Vagina (tissue), 2 donors: ENCODE measurements at regions not wholly inside any gene's neighbourhood (a gene's known extent, or its start where the extent isn't known, plus 50 kb on each side); places are given as distances from the start of the nearest gene placed in this dataset.
"Not testable (repeated sequence)": the region's sequence is repeated elsewhere in the genome, so short reads cannot be mapped to it uniquely, and the experiment has no call there.

Source experiments
- DNase-seq, 2 donors: peaks; one replicate each; pipeline ENCODE4 v3.0.0-alpha.2; 2017; ENCODE audit errors: extremely low spot score in 2 of 2
- H3K27ac ChIP-seq: fragments of 200-600 bp; sonication (generic); one replicate; pipeline ENCODE4 v1.5.1; 2019
- H3K27me3 ChIP-seq: fragments of 200-600 bp; sonication (generic); one replicate; pipeline ENCODE4 v1.5.1; 2019
- H3K36me3 ChIP-seq, 2 donors: fragments of 200-600 bp; sonication (generic); one replicate each; pipeline ENCODE4 v1.5.1; 2017 to 2019
- H3K4me1 ChIP-seq: fragments of 200-600 bp; sonication (generic); one replicate; pipeline ENCODE4 v1.5.1; 2019
- H3K4me3 ChIP-seq, 2 donors: fragments of 200-600 bp; sonication (generic); 1 replicate in 1 of 2; 2 replicates in 1 of 2; pipeline ENCODE4 v1.5.1; 2016 to 2019
- H3K9me3 ChIP-seq: fragments of 200-600 bp; sonication (generic); one replicate; pipeline ENCODE4 v1.5.1; 2019
- POLR2A ChIP-seq, 2 donors: fragments of 450-650 bp; IDR thresholded peaks; one replicate each; pipeline ENCODE4 v1.6.1; 2017; ENCODE audit warnings: antibody characterized with exemption in 2 of 2, mild to moderate bottlenecking in 2 of 2, moderate library complexity in 2 of 2
- POLR2AphosphoS5 ChIP-seq, 2 donors: sonication (generic); formaldehyde crosslinking; IDR thresholded peaks; one replicate each; pipeline ENCODE4 v1.9.0; 2017; ENCODE audit warnings: antibody characterized with exemption in 2 of 2, mild to moderate bottlenecking in 2 of 2, low read depth in 1 of 2; ENCODE audit not compliant: insufficient read depth in 1 of 2
- intact Hi-C: fragments of 100-400 bp; cut with DNase I; formaldehyde crosslinking; loops from one replicate; pipeline ENCODE4 v1.15.1; 2023
- TF ChIP-seq, protein P1 (sequence below), 3 experiments: fragments of 450-650 bp in 2 of 3; fragments of 200-600 bp in 1 of 3; sonication (generic) in 1 of 3; IDR thresholded peaks; one replicate each; pipeline ENCODE4 v1.5.1; 2017 to 2019; ENCODE audit warnings: antibody characterized with exemption in 3 of 3, mild to moderate bottlenecking in 2 of 3, moderate library complexity in 2 of 3

DNA sequence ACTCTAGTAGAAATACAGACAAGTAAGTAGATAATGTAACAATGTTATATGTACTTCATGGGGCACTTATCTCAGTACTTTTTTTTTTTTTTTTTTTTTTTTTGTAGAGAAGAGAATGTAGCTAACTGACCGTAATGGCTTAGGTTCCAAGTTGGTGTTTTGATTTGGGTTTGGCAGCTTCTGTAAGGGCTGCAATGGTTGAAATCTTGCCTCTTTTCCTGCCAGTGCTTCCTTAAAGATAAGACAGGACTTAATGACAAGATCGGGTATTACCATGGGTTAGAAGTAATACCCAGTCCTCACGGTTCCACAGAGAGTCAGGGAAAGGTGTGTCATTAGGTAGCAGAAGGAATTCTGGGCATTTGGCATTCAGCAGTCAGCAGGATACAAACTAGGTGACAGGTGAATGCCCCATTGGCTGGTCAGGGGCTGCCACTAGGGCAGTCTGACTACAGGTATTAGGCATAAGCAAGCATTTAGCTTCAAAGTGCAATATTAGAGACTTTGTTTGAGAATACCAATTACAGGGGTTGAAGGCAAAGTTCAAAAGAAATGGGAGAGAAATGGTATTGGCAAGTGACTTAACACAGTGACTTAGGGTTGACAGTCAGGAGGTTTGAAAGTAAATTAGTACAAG is 189.4 kb upstream of the RND3 start:
- Histone ChIP-seq H3K27me3 (no peaks in the 10 kb centered on the region), H3K27ac (no peak overlapping the region), H3K36me3 (no peaks in the 10 kb centered on the region), H3K4me3 (no peak overlapping the region), H3K4me1 (no peaks in the 10 kb centered on the region), H3K9me3 (no peaks in the 10 kb centered on the region)
- intact Hi-C loops = no loop called here
- no peak for DNase-seq
- TF ChIP-seq, protein P1, sequence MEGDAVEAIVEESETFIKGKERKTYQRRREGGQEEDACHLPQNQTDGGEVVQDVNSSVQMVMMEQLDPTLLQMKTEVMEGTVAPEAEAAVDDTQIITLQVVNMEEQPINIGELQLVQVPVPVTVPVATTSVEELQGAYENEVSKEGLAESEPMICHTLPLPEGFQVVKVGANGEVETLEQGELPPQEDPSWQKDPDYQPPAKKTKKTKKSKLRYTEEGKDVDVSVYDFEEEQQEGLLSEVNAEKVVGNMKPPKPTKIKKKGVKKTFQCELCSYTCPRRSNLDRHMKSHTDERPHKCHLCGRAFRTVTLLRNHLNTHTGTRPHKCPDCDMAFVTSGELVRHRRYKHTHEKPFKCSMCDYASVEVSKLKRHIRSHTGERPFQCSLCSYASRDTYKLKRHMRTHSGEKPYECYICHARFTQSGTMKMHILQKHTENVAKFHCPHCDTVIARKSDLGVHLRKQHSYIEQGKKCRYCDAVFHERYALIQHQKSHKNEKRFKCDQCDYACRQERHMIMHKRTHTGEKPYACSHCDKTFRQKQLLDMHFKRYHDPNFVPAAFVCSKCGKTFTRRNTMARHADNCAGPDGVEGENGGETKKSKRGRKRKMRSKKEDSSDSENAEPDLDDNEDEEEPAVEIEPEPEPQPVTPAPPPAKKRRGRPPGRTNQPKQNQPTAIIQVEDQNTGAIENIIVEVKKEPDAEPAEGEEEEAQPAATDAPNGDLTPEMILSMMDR (IDR thresholded peaks at IDR 0.05) = no peak
- TF ChIP-seq POLR2A (IDR thresholded peaks at IDR 0.05) (no peak), POLR2AphosphoS5 (IDR thresholded peaks at IDR 0.05; ENCODE audit: insufficient read depth in 1 of 2, low read depth in 1 of 2) (no peak)

DNA sequence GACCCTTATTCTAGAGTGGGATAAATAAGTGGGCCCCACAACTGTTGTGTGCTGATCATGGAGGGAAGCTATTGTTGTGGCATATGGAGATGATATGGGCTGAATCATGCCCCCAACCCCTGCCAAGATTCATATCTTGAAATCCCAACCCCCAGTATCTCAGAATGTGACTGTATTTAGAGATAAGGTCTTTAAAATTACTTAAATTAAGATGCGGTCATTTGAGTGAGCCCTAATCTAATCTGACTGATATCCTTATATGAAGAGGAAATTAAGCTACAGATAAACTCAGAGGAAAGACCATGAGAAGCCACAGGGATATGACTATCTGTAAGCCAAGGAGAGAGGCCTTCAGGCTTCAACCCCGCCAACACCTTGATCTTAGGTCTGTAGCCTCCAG is 188.3 kb upstream of the RND3 start:
- H3K4me3 ChIP-seq = no peak overlapping the region
- no peaks in the 10 kb centered on the region for H3K36me3 ChIP-seq
- no peaks in the 10 kb centered on the region for H3K4me1 ChIP-seq
- no peaks in the 10 kb centered on the region for H3K9me3 ChIP-seq
- no peaks in the 10 kb centered on the region for H3K27me3 ChIP-seq
- DNase-seq = no peak
- intact Hi-C loops = no loop called here
- no peak overlapping the region for H3K27ac ChIP-seq
- no peak for TF ChIP-seq POLR2AphosphoS5 (IDR thresholded peaks at IDR 0.05; ENCODE audit: insufficient read depth in 1 of 2, low read depth in 1 of 2)
- TF ChIP-seq, protein P1 (IDR thresholded peaks at IDR 0.05) = no peak
- TF ChIP-seq POLR2A (IDR thresholded peaks at IDR 0.05) = no peak

DNA sequence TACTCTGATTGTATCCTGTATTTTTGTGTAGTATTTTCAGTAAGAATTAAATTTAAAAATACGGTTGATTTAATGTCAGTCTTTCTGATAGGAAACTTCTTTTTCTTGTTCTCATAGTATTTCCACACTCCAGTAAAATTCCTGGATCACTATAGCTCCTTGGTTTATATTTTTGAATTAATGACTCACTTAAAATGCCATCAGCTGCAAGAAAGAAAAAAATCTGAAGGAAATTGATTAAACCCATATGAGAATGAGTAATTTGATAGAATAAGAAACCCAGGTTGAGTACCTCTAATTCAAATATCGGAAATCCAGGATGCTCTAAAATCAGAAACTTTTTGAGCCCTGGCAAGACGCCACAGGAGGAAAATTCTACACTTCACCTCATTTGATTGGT is 186.8 kb upstream of the RND3 start:
- H3K36me3 ChIP-seq = no peaks in the 10 kb centered on the region
- DNase-seq = no peak
- TF ChIP-seq, protein P1 (IDR thresholded peaks at IDR 0.05) = no peak
- no peak for TF ChIP-seq POLR2A (IDR thresholded peaks at IDR 0.05)
- no peak for TF ChIP-seq POLR2AphosphoS5 (IDR thresholded peaks at IDR 0.05; ENCODE audit: insufficient read depth in 1 of 2, low read depth in 1 of 2)
- no peaks in the 10 kb centered on the region for H3K9me3 ChIP-seq
- intact Hi-C loops = no loop called here
- H3K27ac ChIP-seq = no peak overlapping the region
- no peaks in the 10 kb centered on the region for H3K4me1 ChIP-seq
- H3K27me3 ChIP-seq = no peaks in the 10 kb centered on the region
- H3K4me3 ChIP-seq = no peak overlapping the region

DNA sequence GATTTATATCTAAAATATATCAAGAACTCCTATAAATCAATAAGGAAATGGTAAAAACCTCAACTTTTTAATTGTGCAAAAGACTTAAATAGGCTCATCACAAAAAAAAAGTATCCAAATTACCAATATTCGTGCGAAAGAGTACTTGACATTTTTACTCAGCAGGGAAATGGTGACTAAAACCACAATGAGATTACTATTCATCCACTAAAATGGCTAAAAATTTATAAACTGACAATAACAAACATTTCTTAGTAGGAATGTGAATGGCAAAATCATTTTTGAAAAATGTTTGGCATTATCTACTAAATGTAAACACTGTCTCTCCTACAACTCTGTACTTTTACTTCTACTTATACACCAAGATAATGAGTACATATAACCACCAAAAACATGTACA is 184.8 kb upstream of the RND3 start:
- TF ChIP-seq POLR2AphosphoS5 (IDR thresholded peaks at IDR 0.05; ENCODE audit: insufficient read depth in 1 of 2, low read depth in 1 of 2) (no peak), POLR2A (IDR thresholded peaks at IDR 0.05) (no peak)
- TF ChIP-seq, protein P1 (IDR thresholded peaks at IDR 0.05) = no peak
- H3K27ac ChIP-seq = no peak overlapping the region
- intact Hi-C loops = no loop called here

DNA sequence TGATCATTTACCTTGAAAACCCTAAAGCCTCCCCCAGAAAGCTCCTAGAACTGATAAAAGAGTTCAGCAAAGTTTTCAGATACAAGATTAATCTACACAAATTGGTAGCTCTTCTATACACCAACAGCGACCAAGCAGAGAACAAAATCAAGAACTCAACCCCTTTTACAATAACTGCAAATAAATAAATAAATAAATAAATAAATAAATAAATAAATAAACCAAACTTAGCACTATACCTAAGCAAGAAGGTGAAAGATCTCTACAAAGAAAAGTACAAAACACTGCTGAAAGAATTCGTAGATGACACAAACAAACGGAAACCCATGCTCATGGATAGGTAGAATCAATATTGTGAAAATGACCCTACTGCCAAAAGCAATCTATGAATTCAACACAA is 182.0 kb upstream of the RND3 start:
- DNase-seq = no peak
- intact Hi-C loops = no loop called here
- Histone ChIP-seq H3K9me3 (no peaks in the 10 kb centered on the region), H3K27me3 (no peaks in the 10 kb centered on the region), H3K4me1 (no peaks in the 10 kb centered on the region), H3K4me3 (no peak overlapping the region), H3K27ac (no peak overlapping the region), H3K36me3 (no peaks in the 10 kb centered on the region)
- TF ChIP-seq, protein P1 (IDR thresholded peaks at IDR 0.05) = no peak
- no peak for TF ChIP-seq POLR2AphosphoS5 (IDR thresholded peaks at IDR 0.05; ENCODE audit: insufficient read depth in 1 of 2, low read depth in 1 of 2)
- no peak for TF ChIP-seq POLR2A (IDR thresholded peaks at IDR 0.05)

More for the DNA sequence above, 184.8 kb upstream of the RND3 start:
- Histone ChIP-seq H3K4me3 (no peak overlapping the region), H3K27me3 (no peaks in the 10 kb centered on the region), H3K9me3 (no peaks in the 10 kb centered on the region), H3K4me1 (no peaks in the 10 kb centered on the region), H3K36me3 (no peaks in the 10 kb centered on the region)
- no peak for DNase-seq

DNA sequence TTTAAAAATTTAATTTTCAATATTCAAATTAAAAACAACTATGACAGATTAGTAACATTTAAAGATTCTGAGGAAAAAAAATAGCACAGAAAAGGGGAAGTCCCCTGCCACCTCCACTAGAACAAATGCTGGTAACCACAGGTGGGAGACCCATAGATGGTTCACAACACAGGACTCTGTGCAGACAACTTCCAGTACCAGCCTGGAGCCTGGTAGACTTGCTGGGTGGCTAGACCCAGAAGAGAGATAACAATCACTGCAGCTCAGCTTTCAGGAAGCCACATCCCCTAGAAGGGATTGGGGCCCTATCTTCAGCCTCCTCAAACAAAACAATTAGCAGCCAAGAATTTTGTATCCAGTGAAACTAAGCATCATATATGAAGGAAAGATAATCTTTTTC is 179.6 kb upstream of the RND3 start:
- H3K27me3 ChIP-seq, intact Hi-C loops, H3K9me3 ChIP-seq, DNase-seq, H3K36me3 ChIP-seq, H3K27ac ChIP-seq, H3K4me3 ChIP-seq, H3K4me1 ChIP-seq: not testable (repeated sequence)
